HG02870 (cell line): ENCODE measurements at regions not wholly inside any gene's neighbourhood (a gene's known extent, or its start where the extent isn't known, plus 50 kb on each side); places are given as distances from the start of the nearest gene placed in this dataset.
"Not testable (repeated sequence)": the region's sequence is repeated elsewhere in the genome, so short reads cannot be mapped to it uniquely, and the experiment has no call there.

Experiments
- ATAC-seq: cut with Tn5 transposase; IDR thresholded peaks from one replicate; pipeline ENCODE4 v1.9.1; 2021; ENCODE audit warnings: mild to moderate bottlenecking, moderate library complexity; ENCODE audit not compliant: unreplicated experiment

- ATAC-seq: no peak
Measured at GRCh38 chr5:40233268-40233667, 446.4 kb upstream of the PTGER4 start.

- no peak for ATAC-seq
Measured at GRCh38 chr5:40227931-40228330, 451.8 kb upstream of the PTGER4 start.

- ATAC-seq: no peak
Measured at GRCh38 chr5:40227366-40227765, 452.3 kb upstream of the PTGER4 start.

GRCh38 chr5:40226906-40227305 lies 452.8 kb upstream of the PTGER4 start:
- no peak for ATAC-seq

- not testable (repeated sequence) for ATAC-seq
Measured at GRCh38 chr5:40225147-40225546, 454.6 kb upstream of the PTGER4 start.

GRCh38 chr5:40224421-40224820 lies 455.3 kb upstream of the PTGER4 start:
- ATAC-seq: peak; percentile 19

- ATAC-seq: peak; percentile 63
Measured at GRCh38 chr5:40223884-40224402, 455.8 kb upstream of the PTGER4 start.

GRCh38 chr5:40221796-40222195 lies 457.9 kb upstream of the PTGER4 start:
- ATAC-seq: no peak

- ATAC-seq: no peak
Measured at GRCh38 chr5:40221255-40221654, 458.5 kb upstream of the PTGER4 start.

GRCh38 chr5:40220260-40220659 lies 459.5 kb upstream of the PTGER4 start:
- no peak for ATAC-seq

GRCh38 chr5:40217553-40217952 lies 462.2 kb upstream of the PTGER4 start:
- no peak for ATAC-seq

GRCh38 chr5:40210694-40211093 lies 469.0 kb upstream of the PTGER4 start:
- no peak for ATAC-seq

- no peak for ATAC-seq
Measured at GRCh38 chr5:40206030-40206429, 473.7 kb upstream of the PTGER4 start.

GRCh38 chr5:40204144-40204543 lies 475.6 kb upstream of the PTGER4 start:
- no peak for ATAC-seq

GRCh38 chr5:40202814-40203440 lies 476.8 kb upstream of the PTGER4 start:
- ATAC-seq: no peak

- ATAC-seq: no peak
Measured at GRCh38 chr5:40198736-40199135, 481.0 kb upstream of the PTGER4 start.

- ATAC-seq: not testable (repeated sequence)
Measured at GRCh38 chr5:40195574-40195973, 484.1 kb upstream of the PTGER4 start.

- ATAC-seq: no peak
Measured at GRCh38 chr5:40191150-40191549, 488.6 kb upstream of the PTGER4 start.

GRCh38 chr5:40172721-40173120 lies 507.0 kb upstream of the PTGER4 start:
- ATAC-seq: no peak

GRCh38 chr5:40171971-40172370 lies 507.7 kb upstream of the PTGER4 start:
- ATAC-seq: no peak

- ATAC-seq: no peak
Measured at GRCh38 chr5:40167283-40167682, 512.4 kb upstream of the PTGER4 start.

- ATAC-seq: no peak
Measured at GRCh38 chr5:40166802-40167201, 512.9 kb upstream of the PTGER4 start.
